NCI-H526 (cell line): ENCODE measurements at regions not wholly inside any gene's neighbourhood (a gene's known extent, or its start where the extent isn't known, plus 50 kb on each side); places are given as distances from the start of the nearest gene placed in this dataset.
"Not testable (repeated sequence)": the region's sequence is repeated elsewhere in the genome, so short reads cannot be mapped to it uniquely, and the experiment has no call there.

Experiments
- DNase-seq, 2 experiments: peaks; one replicate each; lab custom pipeline; 2025; lab: John Stamatoyannopoulos, UW

DNA sequence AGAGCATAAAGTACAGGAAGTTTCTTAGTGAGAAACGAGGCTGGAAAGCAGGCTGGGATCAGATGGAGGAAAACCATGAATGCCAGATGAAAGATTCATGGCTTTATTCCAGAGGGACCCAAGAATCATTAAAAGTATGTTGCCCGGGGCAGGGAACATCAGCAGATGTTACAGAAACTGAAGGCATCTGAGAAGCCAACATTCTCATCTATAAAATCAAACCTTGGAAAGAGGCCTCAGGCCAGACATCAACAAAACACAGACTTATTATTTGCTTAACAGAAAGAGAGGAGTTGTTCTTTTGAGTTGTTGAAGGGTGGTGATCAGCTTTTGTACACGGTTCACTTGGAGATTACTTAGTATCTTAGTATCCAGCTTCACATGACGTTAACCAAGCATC lies 543.6 kb downstream of the RFC3 start:
- DNase-seq = no peak

DNA sequence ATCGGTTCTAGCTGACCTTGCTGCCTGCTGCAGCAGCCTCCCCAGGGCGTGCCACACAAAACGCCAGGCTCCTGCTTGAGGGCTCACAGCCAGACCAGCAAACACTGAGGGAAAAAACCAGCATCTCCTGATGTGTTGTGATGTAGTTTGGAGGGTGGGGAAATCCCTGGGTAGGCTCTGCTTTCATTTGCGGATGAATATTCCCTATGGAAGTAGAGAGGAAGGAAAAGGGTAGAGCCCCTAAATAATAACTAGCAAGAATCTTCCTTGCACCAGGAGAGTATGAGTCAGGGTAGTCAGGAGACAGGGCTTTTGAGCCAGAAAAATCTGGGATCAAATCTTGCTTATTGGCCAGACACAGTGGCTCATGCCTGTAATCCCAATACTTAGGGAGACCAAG lies 545.3 kb downstream of the RFC3 start:
- DNase-seq = no peak

DNA sequence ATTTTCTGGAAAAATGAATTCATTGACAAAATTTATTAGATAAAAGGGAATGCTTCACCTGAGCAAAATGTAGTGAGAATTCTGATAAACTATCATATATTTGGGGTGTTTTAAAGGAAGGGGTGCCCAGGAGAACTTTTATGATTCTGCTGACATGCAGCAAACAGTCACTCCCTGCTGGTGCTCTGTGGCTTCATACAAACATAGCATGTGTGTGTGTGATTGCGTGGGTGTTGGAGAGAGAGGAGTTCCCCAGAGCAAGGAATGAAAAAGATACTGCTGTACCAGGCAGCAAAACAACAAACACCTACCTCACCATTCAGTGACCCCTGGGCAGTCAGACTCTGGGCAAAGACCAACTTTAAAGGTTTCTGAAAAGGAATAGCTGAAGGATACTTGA lies 546.7 kb downstream of the RFC3 start:
- DNase-seq = no peak

DNA sequence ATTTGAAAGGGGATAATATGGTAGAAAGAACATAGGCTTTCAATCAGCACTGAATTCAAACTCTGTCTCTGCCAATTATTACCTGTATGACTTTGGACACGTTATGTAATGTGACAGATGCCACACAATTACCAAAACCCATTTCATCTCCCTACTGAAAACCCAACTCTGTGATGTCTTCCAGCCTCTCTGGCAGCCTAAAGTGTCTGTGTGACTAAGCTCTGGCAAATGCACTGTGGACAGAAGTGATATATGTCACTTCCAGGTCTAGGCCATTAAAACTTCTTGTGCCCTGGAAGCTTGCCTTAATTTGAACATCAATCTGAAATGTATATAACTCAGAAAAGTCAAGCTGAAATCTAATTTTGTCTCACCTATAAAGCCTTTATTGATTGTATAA lies 552.0 kb downstream of the RFC3 start:
- no peak for DNase-seq

DNA sequence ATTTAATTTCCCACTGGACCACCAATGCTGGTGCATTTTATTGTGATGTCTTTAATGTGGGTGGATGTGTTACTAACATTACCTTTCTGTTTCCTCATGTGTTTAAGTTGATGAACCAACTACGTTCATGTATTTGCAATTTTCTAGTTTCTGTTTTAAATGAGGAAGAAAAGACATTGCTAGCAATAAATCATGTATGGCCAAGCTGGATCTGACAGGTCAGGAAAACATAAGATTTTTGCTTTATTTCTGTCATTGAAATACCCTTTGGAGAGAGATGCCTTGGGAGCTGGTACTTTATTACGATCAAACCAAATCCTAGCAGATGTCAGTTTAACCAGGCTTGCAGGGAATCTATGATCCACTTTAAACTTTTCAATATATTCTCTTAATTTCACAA lies 553.2 kb downstream of the RFC3 start:
- no peak for DNase-seq

DNA sequence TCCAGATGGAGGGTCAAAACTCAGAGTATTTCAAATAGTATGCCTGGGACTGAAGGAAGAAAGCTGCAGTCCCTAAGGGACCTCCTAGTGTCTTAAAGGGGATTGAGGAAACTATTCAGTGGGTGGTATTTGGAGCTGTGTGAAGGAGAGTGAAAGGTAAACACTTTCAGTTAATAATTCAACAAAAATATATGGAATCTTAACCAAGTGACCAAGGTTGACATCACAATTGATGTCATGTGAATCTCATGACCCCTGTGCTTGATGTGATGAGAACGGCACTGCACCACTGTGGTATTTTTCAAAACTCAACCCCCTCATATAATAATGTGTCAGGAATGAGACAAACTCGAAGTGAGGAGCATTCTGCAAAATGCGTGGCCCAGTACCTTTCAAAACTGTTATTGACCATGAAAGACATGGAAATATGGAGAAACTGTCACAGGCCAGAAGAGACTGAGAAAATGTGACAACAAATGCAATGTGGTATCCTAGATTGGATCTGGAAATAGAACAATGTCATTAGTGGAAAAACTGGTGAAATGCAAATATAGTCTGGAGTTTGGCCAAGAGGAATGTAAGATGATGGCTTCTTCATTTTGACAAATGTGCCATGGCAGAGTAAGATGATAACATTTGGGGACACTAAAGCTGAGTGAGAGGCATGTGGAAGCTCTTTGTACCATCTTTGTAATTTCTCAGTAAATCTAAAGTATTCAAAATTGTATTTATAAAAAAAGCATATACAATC lies 553.9 kb downstream of the RFC3 start:
- DNase-seq = peak in 1 of 2 experiments; percentile 2

DNA sequence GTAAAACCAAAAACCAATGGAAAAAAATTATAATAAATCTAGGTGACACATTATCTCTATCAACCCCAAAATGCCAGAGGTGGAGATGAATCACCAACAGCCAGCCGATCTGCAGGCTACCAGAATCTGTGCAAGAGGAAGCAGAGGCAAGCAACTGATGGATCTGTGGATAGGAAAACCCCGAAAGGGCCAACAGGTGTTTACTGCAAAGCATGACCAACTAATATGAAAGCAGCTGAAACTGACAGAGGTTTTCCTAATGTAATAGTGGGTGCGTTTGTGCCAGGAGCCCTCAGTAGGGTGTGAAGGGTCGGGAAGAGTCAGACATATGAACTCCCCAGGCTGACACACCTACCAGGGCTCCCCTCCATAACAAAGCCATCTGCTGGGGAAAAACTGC lies 554.6 kb downstream of the RFC3 start:
- DNase-seq = no peak

DNA sequence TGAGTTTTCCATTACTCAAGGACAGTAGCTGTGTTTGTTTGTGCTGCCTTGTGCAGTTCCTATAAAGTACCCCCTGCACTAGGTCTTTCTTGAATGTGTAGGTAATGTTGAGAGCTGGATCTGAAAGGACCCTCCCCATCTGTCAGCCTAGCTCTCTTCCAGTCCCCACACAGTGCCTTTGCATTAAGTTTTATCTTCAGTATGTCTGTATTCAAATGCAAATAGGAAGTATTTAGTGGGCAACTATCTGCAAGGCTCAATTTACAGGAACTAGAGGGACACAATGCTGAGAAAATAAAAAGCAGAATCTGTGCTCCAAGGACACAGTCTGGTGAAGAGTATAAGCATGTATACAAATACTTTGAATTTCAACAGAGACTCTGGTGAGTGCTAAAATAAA lies 558.5 kb downstream of the RFC3 start:
- peak in 1 of 2 experiments; percentile 4 for DNase-seq

DNA sequence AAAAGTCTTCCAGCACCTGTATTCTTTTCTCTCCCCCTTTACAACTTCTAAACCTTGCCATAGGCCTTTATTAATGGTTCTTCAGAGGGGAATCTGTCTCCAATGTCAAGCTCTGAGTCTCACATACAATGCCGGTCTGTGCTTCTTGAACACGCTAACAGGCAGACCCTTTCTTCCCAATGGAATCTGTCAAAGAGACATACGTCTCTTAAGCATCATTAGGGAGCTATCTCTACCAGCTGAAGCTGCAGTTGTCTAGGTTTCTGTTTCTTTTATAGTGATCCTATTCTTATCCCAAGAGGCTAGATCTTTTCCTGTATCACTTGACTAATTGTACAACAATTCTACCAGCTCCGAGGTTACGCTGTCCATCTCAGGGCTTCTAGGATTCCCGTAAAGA lies 560.8 kb upstream of the NBEA start:
- DNase-seq = no peak

DNA sequence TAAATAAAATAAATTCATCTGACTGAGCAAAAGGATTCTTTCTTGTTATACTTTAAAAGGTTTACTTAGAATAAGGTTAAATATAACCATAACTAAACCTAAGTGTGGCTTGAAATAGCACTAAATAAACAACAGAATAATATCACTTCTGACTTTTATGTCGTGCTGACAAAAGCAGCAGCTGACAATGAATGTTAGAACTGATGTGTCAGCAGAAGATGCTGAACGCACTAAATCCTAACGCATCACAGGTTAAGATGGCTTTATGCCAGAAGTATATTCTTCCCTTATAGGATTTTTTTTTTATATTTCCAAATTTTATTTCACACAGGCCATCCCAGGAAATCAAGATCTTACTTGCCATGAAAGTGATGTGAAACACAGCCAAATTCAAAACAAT lies 558.3 kb upstream of the NBEA start:
- DNase-seq = no peak

DNA sequence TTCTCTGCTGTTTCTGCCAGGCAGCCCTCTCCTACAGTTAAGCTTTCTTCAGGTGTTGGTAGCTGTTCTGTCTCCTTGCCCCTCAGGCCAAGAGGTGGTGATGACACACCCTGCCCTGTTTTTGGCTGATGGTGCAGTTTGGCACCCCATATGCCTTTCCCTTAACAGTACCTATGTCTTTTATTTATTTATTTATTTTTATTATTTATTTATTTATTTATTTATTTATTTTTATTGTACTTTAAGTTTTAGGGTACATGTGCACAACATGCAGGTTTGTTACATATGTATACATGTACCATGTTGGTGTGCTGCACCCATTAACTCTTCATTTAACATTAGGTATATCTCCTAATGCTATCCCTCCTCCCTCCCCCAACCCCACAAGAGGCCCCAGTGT lies 555.8 kb upstream of the NBEA start:
- not testable (repeated sequence) for DNase-seq

DNA sequence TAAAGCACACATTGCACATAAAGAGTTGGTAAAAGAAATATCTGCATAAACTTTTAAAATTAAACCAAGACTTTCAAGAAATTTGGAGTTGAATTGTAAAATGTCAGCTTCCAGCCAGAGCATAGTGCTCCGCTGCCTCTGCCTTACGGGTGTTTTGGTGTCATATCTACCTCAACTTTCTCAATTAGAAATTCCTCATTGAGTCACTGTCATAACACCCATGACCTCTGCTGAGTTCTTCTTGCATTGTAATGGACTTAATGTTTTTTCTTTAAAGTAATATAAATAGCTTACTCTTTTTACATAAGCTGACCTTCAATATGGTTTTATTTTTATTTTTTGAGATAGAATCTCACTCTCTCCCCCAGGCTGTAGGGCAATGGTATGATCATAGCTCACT lies 551.0 kb upstream of the NBEA start:
- no peak for DNase-seq

DNA sequence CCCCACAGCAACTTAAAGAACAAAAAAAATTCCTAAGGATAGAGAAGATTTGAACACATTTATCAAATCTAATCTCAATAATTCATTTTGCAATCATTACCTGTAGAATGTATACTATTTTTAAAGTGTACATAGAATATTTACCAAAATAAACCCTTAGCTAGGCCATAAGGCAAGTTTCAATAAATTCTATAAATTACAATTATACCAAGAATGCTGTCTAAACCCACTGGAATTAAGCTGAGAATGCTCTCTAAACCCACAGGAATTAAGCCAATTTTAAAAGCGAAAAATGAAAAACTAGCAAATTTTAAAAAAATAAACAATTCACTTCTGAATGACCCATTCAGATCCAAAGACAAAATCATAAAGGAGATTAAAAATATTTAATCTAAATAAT lies 540.4 kb upstream of the NBEA start:
- DNase-seq = no peak

DNA sequence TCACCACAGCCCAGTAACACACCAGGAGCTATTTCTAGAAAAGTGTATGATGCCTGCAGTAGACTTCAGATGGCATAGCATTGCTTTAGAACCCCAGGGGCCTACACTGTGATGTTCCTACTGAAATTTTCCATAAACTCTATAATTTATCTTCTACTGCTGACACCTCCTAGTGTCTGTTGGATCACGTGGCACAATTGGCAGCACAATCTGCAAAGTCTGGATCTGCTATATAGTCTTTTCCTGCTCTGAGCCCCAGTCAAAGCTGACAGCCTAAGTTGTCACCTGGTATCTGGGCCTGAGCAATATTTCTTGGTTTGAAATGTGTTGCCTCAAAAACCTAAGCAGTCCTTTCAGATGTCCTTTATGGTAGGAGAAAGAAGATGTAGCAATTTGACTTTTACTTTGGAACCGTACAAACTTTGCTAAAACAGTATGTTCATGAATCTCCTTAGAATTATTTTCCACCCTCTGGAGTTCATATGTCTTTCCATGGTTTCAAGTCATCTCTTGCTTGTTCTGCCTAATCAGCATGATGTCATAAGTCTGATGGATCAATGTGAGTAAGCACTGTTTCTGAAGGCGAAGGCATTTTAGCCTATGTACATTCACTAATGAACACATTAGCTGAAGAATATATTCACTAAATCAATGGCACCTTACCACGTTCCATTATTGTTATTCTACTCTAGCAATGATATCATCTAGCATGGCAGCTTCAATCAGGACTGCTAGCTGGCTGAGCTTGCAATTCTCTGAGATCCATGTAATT lies 536.5 kb upstream of the NBEA start:
- DNase-seq = no peak

DNA sequence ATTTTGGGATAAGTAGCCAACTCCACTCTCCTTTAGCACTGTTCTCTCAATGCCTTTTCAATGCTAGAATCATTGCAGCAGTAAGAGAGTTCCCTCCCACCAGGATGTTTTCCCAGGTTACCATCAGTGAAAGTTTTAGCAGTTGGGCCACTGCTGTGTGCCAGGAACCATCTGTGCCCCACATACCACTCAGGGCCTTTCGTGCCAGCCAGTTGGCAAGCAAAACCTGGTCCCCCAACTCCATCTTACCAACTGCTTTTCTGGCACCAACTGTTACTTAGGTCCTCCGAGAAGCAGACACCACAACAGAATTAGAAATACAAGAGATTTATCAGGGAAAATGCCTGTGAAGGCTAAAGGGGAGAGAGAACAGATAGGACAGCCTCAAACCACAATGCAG lies 533.4 kb upstream of the NBEA start:
- no peak for DNase-seq

DNA sequence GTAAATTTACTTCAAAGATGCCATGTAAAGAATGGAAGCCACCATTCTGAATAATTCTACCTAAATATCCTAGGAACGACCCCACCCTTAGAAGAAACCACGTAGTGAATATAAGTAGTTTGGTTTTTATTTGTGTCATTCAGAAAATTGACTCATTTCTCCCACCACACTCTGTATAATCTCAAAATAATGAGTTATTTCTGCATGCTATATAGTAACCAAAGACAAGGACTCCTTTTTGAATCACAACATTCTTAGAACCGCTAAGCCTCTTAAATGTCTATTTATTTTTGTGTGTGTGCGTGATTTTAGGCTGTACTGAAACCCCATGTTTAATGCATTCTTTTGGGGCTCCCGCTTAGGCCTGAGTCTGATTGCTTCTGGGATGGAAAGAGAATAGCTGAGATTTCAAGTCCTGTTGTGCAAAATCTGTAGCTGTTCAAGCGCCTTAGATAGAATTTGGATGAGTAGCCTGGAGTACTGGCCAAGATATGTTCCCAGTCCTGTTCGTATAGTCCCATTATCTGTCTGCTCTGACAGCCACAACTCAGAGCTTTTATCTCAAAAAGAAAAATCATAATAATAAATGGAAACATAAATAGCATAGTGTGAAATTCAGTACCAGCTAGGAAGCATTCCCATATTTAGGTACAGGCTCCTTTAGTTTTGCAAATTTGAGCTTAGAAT lies 532.4 kb upstream of the NBEA start:
- DNase-seq = no peak

DNA sequence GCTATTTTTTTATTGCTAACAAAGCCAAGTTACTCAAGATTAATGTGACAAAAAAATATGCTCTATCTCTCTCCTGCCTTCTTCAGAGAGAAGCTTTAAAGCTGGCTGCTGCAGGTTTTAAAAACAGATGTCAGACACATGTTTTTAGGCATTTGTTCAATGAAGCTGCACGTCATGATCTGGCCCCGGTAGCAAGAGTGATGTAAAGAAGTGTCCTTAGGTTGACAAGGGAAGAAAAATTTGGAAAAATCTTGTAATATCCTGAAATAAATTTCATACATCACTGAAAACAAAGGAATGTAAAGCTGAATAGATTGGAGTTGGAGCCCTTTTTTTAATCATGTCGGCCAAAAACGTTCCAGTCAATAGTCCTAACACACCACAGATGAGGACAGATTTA lies 531.4 kb upstream of the NBEA start:
- no peak for DNase-seq

DNA sequence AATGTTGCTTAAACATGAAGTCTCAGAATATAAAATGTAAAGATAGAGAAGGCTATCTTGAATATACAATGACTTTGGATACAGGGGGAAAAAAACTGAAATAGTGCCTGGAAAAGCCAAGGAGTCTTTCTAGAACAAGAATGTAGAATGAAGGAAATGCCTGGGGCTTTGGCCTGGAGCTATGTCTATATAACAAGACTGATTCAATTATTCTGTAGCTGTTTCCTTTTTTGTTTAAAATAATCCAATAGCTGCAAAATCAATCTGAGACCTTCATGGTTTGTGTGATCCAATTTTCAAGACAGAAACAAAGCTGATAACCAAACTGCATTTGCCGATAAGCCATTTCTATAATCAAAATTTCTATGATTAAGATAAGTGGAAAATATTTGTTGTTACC lies 530.9 kb upstream of the NBEA start:
- DNase-seq = no peak

DNA sequence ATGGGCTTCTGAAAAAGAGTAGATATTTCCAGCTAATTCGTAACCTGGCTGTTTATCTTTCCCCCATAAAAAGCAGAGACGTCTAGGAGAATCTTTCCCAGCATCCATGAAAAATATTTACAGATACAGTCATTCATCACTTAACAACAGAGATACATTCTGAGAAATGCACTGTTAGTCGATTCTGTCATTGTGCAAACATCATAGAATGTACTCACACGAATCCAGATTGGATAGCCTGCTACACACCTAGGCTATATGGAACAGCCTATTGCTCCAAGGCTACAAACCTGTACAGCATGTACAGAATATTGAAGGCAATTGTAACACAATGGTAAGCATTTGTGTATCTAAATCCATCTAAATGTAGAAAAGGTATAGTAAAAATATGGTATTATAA lies 530.2 kb upstream of the NBEA start:
- DNase-seq = no peak

DNA sequence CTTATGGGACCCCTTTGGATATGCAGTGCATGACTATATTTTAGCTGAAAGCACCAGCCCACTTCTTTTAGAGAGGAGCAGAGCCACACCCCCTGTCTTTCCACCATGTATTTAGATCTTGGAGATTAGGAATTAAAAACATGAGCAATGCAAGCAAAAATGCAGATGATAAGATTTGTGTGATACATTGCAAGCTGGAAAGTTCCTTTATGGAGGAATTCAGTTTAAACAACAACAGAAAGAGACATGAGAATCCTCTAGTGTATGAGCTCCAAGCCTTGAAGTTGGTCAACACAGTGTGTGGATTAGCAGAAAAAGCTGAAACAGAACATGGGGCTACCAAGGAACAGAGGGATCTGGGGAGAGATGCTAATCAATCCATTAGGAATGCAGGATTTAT lies 529.8 kb upstream of the NBEA start:
- no peak for DNase-seq

DNA sequence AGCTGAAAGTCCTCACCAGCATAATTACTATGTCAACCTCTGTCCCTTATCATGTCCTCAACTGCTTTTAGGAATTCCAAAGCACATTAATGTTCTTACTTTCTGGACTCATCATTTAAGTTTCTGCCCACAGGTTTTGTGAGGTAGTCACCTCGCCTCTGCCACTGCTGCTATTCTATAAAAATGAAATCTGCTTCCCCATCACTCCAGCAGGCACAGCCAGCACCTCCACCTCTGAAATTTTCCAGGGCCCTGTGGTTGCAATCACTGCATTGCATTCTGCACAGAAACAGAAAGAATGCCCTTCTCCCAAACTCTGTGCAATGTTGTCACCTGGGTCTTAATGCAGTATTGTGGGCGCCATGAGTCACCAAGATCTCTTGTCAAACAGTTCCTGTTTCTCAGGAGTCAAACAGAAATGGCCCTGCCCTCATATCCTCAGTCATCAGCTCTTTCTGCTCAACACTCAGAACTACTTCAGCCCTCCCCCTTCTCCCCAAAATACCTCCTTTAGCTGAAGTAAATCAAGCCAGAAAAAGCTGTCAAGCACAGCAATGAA lies 529.2 kb upstream of the NBEA start:
- no peak for DNase-seq

DNA sequence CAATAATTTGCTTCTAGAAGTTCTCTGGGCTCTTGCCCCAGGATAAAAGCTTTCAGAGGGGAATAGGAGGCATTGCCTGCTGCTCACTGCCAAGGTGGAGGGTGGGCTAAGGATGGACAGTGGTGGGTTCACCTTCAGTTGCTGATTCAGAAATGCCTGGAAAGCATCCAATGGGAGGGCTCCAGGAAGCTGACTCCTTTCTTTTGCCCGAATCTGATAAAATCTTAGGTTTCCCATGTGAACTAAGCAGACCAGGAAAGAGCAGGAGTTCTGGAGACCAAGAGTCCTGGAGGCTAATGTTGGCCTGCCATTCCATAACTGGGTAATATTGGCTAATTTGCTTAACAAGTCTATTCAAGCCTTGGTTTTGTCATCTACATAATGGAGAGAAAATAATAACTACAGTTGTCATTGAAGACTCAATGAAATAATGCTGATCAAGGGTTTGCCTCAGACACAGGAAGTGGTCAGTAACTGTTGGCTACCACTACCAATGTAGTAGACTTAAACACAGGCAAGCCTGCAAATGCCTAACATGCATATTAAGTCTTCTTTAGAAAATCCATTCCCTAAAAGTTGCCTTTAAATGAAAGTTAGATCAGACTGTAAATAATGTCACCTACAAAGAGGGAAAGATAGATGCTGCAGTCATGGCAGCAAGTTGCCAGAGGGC lies 528.4 kb upstream of the NBEA start:
- no peak for DNase-seq
